Gastroesophageal sphincter (tissue), 3 donors: ENCODE measurements at regions not wholly inside any gene's neighbourhood (a gene's known extent, or its start where the extent isn't known, plus 50 kb on each side); places are given as distances from the start of the nearest gene placed in this dataset.

Source experiments
- CTCF ChIP-seq, 4 experiments: fragments of 200-600 bp in 2 of 4; fragments of 450-650 bp in 2 of 4; sonication (generic) in 1 of 4; IDR thresholded peaks; one replicate each; pipeline ENCODE4 v1.5.1; 2017 to 2019; ENCODE audit warnings: antibody characterized with exemption in 4 of 4, mild to moderate bottlenecking in 2 of 4, moderate library complexity in 2 of 4
- POLR2AphosphoS5 ChIP-seq: sonication (generic); formaldehyde crosslinking; IDR thresholded peaks from one replicate; pipeline ENCODE4 v1.6.1; 2017; ENCODE audit warnings: antibody characterized with exemption

DNA sequence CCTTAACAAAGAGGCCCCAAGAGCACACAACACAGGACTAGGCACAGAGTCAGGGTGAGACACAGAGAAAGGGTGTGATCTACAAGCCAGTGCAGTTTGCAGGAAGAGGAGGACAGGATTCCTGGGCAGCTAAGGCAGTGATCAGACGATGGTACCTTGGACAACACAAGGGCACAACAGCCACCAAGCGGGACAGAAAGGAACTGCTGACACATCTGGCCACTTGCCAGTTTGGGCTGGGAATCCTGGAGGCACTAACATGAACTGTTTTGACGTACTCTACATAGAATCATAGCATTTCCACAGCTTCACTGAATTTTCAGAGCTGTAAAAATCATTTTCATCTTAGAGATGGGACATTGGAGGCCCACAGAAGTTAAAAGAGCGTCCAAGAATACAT is 221.5 kb upstream of the SLC35G4 start:
- no peak for TF ChIP-seq POLR2AphosphoS5
- no peak for TF ChIP-seq CTCF (IDR thresholded peaks at IDR 0.05)
